GM21367 (cell line): ENCODE measurements at regions not wholly inside any gene's neighbourhood (a gene's known extent, or its start where the extent isn't known, plus 50 kb on each side); places are given as distances from the start of the nearest gene placed in this dataset.

Experiments used
- ATAC-seq: cut with Tn5 transposase; IDR thresholded peaks from one replicate; pipeline ENCODE4 v1.9.1; 2021; ENCODE audit not compliant: unreplicated experiment

GRCh38 chr11:128367573-128367972 lies 219.8 kb downstream of the ETS1 start:
- ATAC-seq: peak; percentile 83

DNA sequence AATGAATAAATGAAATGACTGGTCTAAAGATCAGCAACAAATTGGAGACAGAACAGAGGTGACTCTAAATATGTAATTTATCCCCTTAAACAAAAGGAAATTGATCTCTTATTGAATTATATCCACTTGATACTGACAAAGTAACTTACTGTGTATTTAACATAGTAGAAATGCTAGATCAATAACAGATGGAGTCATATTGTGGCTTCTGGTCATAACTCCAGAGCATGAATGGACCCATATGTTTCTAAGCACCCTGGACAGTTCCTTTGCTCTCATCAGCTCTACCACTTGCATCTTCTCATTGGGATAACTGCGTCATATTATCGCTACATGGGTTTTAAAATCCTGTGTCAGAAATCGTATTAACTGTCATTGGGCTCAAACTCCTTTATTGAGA lies 222.3 kb downstream of the ETS1 start:
- no peak for ATAC-seq

DNA sequence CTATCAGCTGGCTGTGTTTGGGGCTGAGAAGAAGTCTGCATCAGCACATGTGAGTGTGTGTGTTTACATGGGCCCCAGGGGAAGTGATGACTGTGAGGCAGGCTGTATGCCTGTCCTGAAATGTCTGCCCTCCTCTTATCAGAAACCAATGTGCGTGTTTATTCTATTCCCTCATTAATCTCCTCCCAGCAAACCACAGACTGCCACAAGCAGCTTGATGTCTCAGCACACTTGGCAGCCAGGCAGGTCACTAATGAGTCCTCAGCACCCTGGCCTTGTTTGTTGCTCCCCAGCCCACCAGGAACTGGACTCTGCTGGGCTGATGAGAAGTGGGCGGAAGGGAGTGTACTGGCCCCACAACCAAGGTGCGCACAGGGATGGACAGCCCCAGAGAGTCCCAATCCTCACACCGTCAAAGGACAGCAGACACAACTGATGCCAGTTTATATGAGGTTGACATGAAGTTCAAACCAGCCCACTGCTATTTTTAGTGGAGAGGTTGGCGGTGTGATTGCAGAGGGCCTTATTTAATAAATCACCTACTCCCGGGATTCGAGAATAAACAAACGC lies 225.8 kb downstream of the ETS1 start:
- ATAC-seq: no peak

DNA sequence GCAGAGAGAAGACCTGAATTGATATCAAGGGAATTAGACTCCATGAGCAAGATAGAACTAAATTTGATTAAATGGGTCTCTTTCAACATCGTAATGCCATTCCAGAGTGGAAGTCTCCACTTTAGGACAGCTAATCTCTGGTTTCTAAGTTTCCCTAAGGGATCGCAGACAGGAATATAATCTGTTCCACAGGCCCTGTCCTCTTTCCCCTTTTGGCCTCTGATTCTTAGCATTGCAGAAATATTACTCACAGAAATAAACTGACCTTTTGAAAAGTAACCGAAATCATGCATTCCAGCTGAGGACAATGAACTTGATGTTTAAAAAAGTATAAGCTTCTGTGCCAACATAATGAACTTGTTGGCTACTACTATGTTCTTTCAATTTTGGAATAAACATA lies 227.8 kb downstream of the ETS1 start:
- no peak for ATAC-seq

- ATAC-seq: no peak
These were observed 230.3 kb downstream of the ETS1 start for GRCh38 chr11:128357073-128357472.

DNA sequence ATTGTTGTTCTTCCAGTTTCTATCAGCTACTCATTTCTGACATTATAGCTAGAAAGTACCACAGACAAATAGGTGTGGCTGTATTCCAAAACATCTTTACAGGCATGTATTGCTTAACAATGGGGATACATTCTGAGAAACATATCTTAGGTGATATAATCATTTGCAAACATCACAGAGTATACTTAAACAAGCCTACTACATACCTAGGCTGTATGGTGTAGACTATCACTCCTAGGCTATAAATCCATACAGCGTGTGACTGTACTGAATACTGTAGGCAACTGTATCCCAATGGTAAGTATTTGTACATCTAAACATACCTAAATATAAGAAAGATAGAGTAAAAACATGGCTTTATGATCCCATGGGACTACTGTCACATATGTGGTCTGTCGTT lies 231.8 kb downstream of the ETS1 start:
- ATAC-seq: no peak

DNA sequence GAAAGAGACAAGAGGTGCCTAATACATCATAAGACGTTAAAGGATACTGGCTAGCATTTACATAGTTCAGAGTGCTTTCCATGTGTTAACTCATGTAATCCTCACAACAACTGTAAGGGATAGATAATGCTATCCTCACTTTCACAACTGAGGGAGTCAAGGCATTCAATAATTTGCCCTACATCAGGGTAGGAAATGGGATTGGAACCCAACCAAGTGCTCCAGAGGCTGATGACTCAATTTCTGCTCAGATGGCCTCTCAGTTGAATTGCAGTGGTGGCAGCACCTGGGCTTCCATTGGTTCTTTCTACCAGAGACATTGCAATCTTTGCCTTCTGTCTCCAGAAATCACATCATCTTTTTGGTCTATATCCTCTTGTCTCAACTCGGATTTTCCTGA lies 232.9 kb downstream of the ETS1 start:
- no peak for ATAC-seq

DNA sequence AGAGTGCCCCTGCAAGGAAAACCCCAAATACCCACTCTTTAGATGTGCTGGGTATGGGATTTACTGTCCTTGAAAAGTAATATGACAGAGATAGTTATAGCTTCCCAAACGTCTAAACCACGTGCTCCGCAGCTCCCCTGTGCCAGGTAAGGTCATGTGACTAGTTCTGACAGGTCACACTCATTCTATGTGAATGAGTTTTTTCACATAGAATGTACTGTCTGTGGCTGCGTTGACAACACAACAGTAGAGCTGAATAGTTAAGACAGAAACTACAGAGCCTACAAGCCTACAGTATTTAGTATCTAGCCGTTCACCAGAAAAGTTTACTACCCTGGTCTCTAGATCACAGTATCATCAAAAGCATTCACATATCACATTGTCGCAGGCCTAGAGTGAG lies 236.2 kb downstream of the ETS1 start:
- no peak for ATAC-seq

GRCh38 chr11:128349650-128350299 lies 237.6 kb downstream of the ETS1 start:
- ATAC-seq: no peak

- ATAC-seq: no peak
These were observed 240.6 kb downstream of the ETS1 start for GRCh38 chr11:128346804-128347203.

GRCh38 chr11:128345316-128345715 lies 242.0 kb downstream of the ETS1 start:
- ATAC-seq: no peak

DNA sequence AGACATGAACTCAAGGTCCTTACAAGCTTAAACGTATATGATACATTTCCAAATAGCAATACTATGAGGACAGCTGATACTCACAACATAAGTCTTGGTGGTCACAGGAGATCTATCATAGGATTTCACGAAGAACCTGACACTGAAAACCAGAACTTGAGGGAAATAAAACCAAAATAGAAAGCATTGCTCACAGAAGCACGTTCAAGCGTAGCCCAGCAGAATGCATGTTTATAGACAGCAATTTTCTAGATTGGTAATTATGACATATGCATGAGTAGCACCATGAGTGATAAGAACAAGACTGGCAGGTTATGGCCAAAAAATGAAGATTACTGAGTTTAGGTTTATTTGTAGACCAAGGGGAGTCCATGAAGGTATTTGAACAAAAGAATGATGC lies 243.5 kb downstream of the ETS1 start:
- ATAC-seq: no peak

GRCh38 chr11:128343135-128343514 lies 244.2 kb downstream of the ETS1 start:
- ATAC-seq: peak; percentile 28

DNA sequence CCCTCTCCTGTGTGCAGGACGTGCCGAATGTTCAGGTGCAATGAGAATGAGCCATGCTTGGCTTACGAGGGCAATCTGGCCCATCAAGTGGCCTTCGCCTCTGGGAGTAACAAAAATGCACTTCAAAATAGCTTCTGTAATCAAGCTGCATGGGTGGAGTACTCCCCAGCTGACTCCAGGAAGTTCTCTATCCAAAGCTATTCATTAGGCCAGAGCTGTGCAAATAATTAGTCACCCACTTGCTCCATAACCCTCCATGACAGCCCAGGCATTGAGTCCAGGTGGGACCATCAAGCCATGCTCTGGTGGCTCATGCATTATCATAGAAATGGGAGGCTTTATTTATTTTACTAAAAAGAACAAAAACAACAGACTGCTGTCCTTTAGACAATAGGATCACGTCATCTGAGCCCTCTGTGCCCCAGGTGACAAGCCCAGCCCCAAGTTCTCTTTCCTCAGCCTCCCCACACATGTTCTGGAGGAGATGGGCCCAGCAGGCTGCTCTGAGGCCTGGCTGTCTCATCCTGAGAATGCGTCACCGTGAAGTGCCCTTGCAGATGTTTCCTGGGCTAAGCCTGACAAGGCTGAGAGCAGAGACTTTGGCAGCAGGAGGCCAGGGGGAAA lies 244.7 kb downstream of the ETS1 start:
- ATAC-seq: peak; percentile 91

DNA sequence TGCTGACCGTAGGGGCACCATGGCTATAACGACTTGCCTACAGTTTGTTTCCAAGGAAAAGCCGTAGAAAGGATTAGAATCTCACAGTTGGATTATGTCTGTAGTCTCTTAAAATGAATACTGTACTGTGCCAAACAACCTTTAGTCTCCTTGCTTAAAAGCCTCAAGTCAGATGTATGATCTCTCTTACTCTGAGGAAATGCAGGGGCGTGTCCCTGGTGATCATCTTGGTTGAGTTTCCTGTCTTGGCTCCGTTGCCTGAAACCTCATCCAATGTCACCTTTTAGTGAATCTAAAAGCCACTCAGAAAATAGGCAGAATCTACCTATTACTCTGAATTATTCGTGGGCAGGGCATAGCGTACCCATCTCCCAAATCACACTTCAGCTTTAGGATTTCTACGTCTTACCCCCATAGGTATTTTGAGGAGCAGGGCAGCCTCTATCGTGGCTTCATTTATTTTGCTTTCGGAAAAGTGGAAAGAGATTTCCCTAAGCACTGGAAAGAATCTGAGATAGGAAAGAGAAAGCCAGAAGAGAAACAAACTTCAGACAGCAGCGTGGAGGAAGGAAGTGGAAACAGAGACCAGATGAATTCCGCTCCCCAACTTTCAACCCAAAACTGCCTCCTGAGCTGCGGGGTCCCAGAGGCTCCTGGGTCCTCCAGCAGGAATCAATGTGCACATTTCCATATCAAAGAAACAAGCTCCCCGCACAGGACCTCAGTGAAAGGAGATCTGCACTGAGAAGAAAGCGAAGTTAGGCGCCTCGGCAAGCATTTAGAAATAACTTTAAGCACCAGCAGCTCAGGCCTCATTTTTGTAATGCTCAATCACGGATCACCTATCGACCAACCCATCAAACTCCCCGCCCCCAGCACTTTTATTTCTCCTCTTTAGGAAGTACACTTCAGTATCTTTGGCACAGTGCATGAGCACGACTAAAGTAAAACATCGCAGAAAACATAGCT lies 245.8 kb downstream of the ETS1 start:
- ATAC-seq: no peak

GRCh38 chr11:128339792-128340191 lies 247.6 kb downstream of the ETS1 start:
- no peak for ATAC-seq

GRCh38 chr11:128338811-128339210 lies 248.5 kb downstream of the ETS1 start:
- ATAC-seq: no peak

DNA sequence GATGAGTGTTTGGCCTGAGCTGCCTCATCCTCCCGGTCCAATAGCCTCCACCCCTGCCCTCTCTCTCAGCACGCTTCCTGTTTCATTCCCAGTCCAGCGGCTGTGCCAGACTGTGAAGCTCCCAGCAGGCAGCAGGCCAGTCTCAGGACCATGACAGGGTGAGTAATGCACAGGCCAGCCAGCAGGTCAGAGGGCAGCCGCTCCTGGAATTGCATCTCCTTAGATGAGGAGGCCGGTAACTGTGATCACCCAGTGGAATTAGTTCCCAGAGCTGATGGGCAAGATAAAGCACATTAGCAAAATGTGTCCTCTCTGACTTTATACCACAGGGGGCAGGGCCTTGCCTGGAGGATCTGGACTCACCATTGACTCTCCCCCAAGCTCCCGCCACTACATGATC lies 251.2 kb downstream of the ETS1 start:
- ATAC-seq: no peak

- no peak for ATAC-seq
These were observed 251.6 kb downstream of the ETS1 start for GRCh38 chr11:128335729-128336128.

DNA sequence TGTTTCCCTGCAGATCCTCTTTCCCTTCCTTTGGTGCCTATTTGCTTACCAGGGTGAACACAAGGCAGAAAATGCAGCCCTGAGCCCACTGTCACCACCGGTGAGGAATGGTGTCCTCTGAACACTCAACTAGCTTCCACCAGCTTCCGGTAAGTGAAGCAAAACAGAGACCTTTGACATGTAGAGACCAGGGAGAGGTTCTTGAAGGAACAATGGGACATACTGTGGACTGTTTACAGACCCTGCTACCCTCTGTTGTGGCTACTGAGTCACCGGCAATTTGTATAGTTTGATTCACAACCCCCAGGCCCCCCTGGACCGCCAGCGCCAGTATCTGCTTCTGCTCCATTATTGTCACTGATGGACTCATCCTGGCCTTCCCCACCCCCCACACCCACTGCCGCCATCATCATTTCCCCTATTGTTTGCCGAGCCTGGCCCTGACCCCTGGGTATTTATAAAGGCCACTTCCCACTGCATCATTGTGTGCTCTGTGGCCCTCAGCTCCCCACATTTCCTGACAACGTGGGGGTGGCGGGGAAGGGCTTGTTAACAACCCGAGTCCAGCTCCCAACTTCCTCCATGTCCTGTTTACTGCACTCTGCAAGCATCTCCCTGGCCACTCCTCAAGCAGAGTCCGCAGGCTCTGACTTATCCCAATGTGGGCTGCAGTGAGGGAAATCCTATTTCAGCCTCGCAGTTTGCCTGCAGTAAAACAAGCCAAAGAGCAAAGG lies 252.9 kb downstream of the ETS1 start:
- ATAC-seq: no peak

GRCh38 chr11:128331317-128331716 lies 256.0 kb downstream of the ETS1 start:
- no peak for ATAC-seq
